ENCODE measurements at regions not wholly inside any gene's neighbourhood (a gene's known extent, or its start where the extent isn't known, plus 50 kb on each side); places are given as distances from the start of the nearest gene placed in this dataset.

GRCh38 chr7:42699380-42700178 is 212.3 kb downstream of the C7orf25 start:
- no peak overlapping the region for H3K4me3 ChIP-seq (ENCODE audit: low read depth, low read length)
- TF ChIP-seq CTCF (IDR thresholded peaks at IDR 0.05; ENCODE audit: insufficient read depth, low read depth, low read length) = no peak
- DNase-seq (ENCODE audit: low read depth) = no peak

GRCh38 chr7:42698600-42699374 is 213.1 kb downstream of the C7orf25 start:
- TF ChIP-seq CTCF (IDR thresholded peaks at IDR 0.05; ENCODE audit: insufficient read depth, low read depth, low read length) = no peak
- H3K4me3 ChIP-seq (ENCODE audit: low read depth, low read length) = no peak overlapping the region
- no peak for DNase-seq (ENCODE audit: low read depth)

GRCh38 chr7:42694894-42695507 is 216.9 kb downstream of the C7orf25 start:
- no peak for TF ChIP-seq CTCF (IDR thresholded peaks at IDR 0.05; ENCODE audit: insufficient read depth, low read depth, low read length)
- H3K4me3 ChIP-seq (ENCODE audit: low read depth, low read length) = no peak overlapping the region
- peak; percentile 24 for DNase-seq (ENCODE audit: low read depth)

- no peak for TF ChIP-seq CTCF (IDR thresholded peaks at IDR 0.05; ENCODE audit: insufficient read depth, low read depth, low read length)
- H3K4me3 ChIP-seq (ENCODE audit: low read depth, low read length) = no peak overlapping the region
- DNase-seq (ENCODE audit: low read depth) = no peak
Observed at GRCh38 chr7:42693722-42694121, 218.1 kb downstream of the C7orf25 start.

GRCh38 chr7:42692621-42693020 is 219.2 kb downstream of the C7orf25 start:
- H3K4me3 ChIP-seq (ENCODE audit: low read depth, low read length) = no peak overlapping the region
- DNase-seq (ENCODE audit: low read depth) = peak; percentile 11
- no peak for TF ChIP-seq CTCF (IDR thresholded peaks at IDR 0.05; ENCODE audit: insufficient read depth, low read depth, low read length)

- TF ChIP-seq CTCF (IDR thresholded peaks at IDR 0.05; ENCODE audit: insufficient read depth, low read depth, low read length) = peak; percentile 77
Observed at GRCh38 chr7:42690794-42691639, 220.9 kb downstream of the C7orf25 start.

More at GRCh38 chr7:42690794-42691639, 220.9 kb downstream of the C7orf25 start:
- peak; percentile 72 for DNase-seq (ENCODE audit: low read depth)
- H3K4me3 ChIP-seq (ENCODE audit: low read depth, low read length) = no peak overlapping the region

All from fibroblast of villous mesenchyme (primary cell).